H1 (cell line): ENCODE measurements at regions not wholly inside any gene's neighbourhood (a gene's known extent, or its start where the extent isn't known, plus 50 kb on each side); places are given as distances from the start of the nearest gene placed in this dataset.

Source experiments
- CTBP2 ChIP-seq: IDR thresholded peaks from 2 replicates; pipeline ENCODE4 v1.7.0; 2011; ENCODE audit warnings: borderline replicate concordance, mild to moderate bottlenecking, moderate library complexity, mixed read lengths, low read length; ENCODE audit not compliant: insufficient read depth, insufficient read length
- GTF2F1 ChIP-seq: IDR thresholded peaks from 2 replicates; pipeline ENCODE4 v1.6.1; 2012; ENCODE audit warnings: low read depth, low read length, improper control_type of control experiment, borderline replicate concordance
- JUND ChIP-seq: IDR thresholded peaks from 2 replicates; pipeline ENCODE4 v1.6.1; 2011; ENCODE audit warnings: mild to moderate bottlenecking, improper control_type of control experiment, low read length
- KDM1A ChIP-seq: fragments of 200-600, 300-600 bp; sonication (generic); IDR thresholded peaks from 2 replicates; pipeline ENCODE4 v1.7.1; 2016; ENCODE audit warnings: mild to moderate bottlenecking, low read length, borderline replicate concordance
- PHF8 ChIP-seq: fragments of 200-600 bp; sonication (generic); conservative IDR thresholded peaks from 2 replicates; pipeline ENCODE4 v1.7.1; 2012; ENCODE audit warnings: low read depth, mild to moderate bottlenecking, inconsistent platforms, low read length, moderate library complexity
- POLR2A ChIP-seq, 2 experiments: IDR thresholded peaks; 1 replicate in 1 of 2; 2 replicates in 1 of 2; pipeline ENCODE4 v1.6.1; 2011; ENCODE audit warnings: low read depth in 2 of 2, low read length in 2 of 2, mild to moderate bottlenecking in 2 of 2; ENCODE audit errors: control extremely low read depth in 1 of 2
- RNF2 ChIP-seq: fragments of 200-900, 300-1000 bp; sonication (generic); IDR thresholded peaks from 2 replicates; pipeline ENCODE4 v1.7.1; 2016; ENCODE audit warnings: borderline replicate concordance, low read depth, mild to moderate bottlenecking, antibody characterized with exemption, low read length; ENCODE audit not compliant: poor library complexity, severe bottlenecking; ENCODE audit errors: missing control alignments
- SIRT6 ChIP-seq: IDR thresholded peaks from one replicate; pipeline ENCODE4 v1.7.1; 2012; ENCODE audit warnings: low read length, inconsistent platforms
- TF ChIP-seq, protein P1 (sequence below): fragments of 300-600 bp; sonication (generic); IDR thresholded peaks from 2 replicates; pipeline ENCODE4 v1.7.1; 2012; ENCODE audit warnings: low read length, moderate library complexity, mild to moderate bottlenecking, inconsistent platforms; ENCODE audit not compliant: insufficient replicate concordance

DNA sequence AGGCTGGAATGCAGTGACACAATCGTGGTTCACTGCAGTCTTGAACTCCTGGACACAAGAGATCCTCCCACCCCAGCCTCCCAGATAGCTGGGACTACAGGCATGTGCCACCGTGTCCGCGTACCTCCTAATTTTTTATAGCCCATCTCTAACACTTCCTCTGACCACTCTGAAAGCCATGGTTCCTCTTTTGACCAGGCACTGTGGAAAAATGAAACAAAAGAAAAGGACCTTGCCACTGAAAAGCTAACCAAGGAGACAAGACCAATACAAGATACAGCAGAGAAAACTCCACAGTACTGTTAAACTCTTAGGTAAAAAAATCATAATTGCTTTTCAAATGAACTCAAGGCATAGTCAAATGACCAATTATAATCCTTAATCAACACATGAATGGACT is 233.3 kb downstream of the NEDD1 start (continued):
- TF ChIP-seq, protein P1, sequence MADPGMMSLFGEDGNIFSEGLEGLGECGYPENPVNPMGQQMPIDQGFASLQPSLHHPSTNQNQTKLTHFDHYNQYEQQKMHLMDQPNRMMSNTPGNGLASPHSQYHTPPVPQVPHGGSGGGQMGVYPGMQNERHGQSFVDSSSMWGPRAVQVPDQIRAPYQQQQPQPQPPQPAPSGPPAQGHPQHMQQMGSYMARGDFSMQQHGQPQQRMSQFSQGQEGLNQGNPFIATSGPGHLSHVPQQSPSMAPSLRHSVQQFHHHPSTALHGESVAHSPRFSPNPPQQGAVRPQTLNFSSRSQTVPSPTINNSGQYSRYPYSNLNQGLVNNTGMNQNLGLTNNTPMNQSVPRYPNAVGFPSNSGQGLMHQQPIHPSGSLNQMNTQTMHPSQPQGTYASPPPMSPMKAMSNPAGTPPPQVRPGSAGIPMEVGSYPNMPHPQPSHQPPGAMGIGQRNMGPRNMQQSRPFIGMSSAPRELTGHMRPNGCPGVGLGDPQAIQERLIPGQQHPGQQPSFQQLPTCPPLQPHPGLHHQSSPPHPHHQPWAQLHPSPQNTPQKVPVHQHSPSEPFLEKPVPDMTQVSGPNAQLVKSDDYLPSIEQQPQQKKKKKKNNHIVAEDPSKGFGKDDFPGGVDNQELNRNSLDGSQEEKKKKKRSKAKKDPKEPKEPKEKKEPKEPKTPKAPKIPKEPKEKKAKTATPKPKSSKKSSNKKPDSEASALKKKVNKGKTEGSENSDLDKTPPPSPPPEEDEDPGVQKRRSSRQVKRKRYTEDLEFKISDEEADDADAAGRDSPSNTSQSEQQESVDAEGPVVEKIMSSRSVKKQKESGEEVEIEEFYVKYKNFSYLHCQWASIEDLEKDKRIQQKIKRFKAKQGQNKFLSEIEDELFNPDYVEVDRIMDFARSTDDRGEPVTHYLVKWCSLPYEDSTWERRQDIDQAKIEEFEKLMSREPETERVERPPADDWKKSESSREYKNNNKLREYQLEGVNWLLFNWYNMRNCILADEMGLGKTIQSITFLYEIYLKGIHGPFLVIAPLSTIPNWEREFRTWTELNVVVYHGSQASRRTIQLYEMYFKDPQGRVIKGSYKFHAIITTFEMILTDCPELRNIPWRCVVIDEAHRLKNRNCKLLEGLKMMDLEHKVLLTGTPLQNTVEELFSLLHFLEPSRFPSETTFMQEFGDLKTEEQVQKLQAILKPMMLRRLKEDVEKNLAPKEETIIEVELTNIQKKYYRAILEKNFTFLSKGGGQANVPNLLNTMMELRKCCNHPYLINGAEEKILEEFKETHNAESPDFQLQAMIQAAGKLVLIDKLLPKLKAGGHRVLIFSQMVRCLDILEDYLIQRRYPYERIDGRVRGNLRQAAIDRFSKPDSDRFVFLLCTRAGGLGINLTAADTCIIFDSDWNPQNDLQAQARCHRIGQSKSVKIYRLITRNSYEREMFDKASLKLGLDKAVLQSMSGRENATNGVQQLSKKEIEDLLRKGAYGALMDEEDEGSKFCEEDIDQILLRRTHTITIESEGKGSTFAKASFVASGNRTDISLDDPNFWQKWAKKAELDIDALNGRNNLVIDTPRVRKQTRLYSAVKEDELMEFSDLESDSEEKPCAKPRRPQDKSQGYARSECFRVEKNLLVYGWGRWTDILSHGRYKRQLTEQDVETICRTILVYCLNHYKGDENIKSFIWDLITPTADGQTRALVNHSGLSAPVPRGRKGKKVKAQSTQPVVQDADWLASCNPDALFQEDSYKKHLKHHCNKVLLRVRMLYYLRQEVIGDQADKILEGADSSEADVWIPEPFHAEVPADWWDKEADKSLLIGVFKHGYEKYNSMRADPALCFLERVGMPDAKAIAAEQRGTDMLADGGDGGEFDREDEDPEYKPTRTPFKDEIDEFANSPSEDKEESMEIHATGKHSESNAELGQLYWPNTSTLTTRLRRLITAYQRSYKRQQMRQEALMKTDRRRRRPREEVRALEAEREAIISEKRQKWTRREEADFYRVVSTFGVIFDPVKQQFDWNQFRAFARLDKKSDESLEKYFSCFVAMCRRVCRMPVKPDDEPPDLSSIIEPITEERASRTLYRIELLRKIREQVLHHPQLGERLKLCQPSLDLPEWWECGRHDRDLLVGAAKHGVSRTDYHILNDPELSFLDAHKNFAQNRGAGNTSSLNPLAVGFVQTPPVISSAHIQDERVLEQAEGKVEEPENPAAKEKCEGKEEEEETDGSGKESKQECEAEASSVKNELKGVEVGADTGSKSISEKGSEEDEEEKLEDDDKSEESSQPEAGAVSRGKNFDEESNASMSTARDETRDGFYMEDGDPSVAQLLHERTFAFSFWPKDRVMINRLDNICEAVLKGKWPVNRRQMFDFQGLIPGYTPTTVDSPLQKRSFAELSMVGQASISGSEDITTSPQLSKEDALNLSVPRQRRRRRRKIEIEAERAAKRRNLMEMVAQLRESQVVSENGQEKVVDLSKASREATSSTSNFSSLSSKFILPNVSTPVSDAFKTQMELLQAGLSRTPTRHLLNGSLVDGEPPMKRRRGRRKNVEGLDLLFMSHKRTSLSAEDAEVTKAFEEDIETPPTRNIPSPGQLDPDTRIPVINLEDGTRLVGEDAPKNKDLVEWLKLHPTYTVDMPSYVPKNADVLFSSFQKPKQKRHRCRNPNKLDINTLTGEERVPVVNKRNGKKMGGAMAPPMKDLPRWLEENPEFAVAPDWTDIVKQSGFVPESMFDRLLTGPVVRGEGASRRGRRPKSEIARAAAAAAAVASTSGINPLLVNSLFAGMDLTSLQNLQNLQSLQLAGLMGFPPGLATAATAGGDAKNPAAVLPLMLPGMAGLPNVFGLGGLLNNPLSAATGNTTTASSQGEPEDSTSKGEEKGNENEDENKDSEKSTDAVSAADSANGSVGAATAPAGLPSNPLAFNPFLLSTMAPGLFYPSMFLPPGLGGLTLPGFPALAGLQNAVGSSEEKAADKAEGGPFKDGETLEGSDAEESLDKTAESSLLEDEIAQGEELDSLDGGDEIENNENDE: no peak
- no peak for TF ChIP-seq CTBP2
- TF ChIP-seq POLR2A (IDR thresholded peaks at IDR 0.05; ENCODE audit: control extremely low read depth in 1 of 2, low read depth in 2 of 2, low read length in 2 of 2): no peak
- TF ChIP-seq KDM1A: no peak
- no peak for TF ChIP-seq SIRT6
- TF ChIP-seq JUND: no peak
- TF ChIP-seq RNF2: no peak
- TF ChIP-seq PHF8: no peak
- no peak for TF ChIP-seq GTF2F1
- TF ChIP-seq, all 59 proteins: peak for 0
